Activated CD4-positive, alpha-beta T cell treated with anti-CD3 and anti-CD28 coated beads, Interleukin-2, amount 50 U/mL, for 1 hour (primary cell): ENCODE measurements at regions not wholly inside any gene's neighbourhood (a gene's known extent, or its start where the extent isn't known, plus 50 kb on each side); places are given as distances from the start of the nearest gene placed in this dataset.

ENCODE experiments used
- DNase-seq: peaks from one replicate; pipeline ENCODE4 v3.0.0-alpha.2; 2020

- no peak for DNase-seq
These were observed 51.6 kb upstream of the PRDM8 start for GRCh38 chr4:80145739-80146138.

- DNase-seq, result no peak
These were observed 52.4 kb upstream of the PRDM8 start for GRCh38 chr4:80144676-80145470.

- no peak for DNase-seq
These were observed 54.0 kb upstream of the PRDM8 start for GRCh38 chr4:80143307-80143679.

GRCh38 chr4:80142394-80143306, 54.7 kb upstream of the PRDM8 start:
- DNase-seq, result no peak

- no peak for DNase-seq
These were observed 55.8 kb upstream of the PRDM8 start for GRCh38 chr4:80141543-80141942.

GRCh38 chr4:80140194-80140593, 57.1 kb upstream of the PRDM8 start:
- no peak for DNase-seq

GRCh38 chr4:80139671-80140070, 57.6 kb upstream of the PRDM8 start:
- DNase-seq, result no peak

GRCh38 chr4:80138551-80139538, 58.5 kb upstream of the PRDM8 start:
- DNase-seq, result peak; percentile 36

GRCh38 chr4:80137631-80138030, 59.7 kb upstream of the PRDM8 start:
- DNase-seq, result no peak

GRCh38 chr4:80136270-80136669, 61.0 kb upstream of the PRDM8 start:
- DNase-seq, result no peak

- no peak for DNase-seq
These were observed 61.6 kb upstream of the PRDM8 start for GRCh38 chr4:80135702-80136058.

GRCh38 chr4:80134936-80135701, 62.1 kb upstream of the ANTXR2 start:
- DNase-seq, result no peak

- DNase-seq, result no peak
These were observed 60.3 kb upstream of the ANTXR2 start for GRCh38 chr4:80133240-80133783.

- DNase-seq, result no peak
These were observed 56.8 kb upstream of the ANTXR2 start for GRCh38 chr4:80129785-80130184.

- no peak for DNase-seq
These were observed 55.9 kb upstream of the ANTXR2 start for GRCh38 chr4:80128941-80129340.

- no peak for DNase-seq
These were observed 54.9 kb upstream of the ANTXR2 start for GRCh38 chr4:80127870-80128419.

- no peak for DNase-seq
These were observed 53.4 kb upstream of the ANTXR2 start for GRCh38 chr4:80126435-80126834.

- peak; percentile 28 for DNase-seq
These were observed 52.5 kb upstream of the ANTXR2 start for GRCh38 chr4:80125252-80126177.

GRCh38 chr4:80124246-80125211, 51.5 kb upstream of the ANTXR2 start:
- no peak for DNase-seq
